IMR-90 (cell line): ENCODE measurements at regions not wholly inside any gene's neighbourhood (a gene's known extent, or its start where the extent isn't known, plus 50 kb on each side); places are given as distances from the start of the nearest gene placed in this dataset.

Experiments used
- ATAC-seq: fragments of 200-7000 bp; cut with Tn5 transposase; 2 replicates; pipeline ENCODE4 v1.9.1; 2020; ENCODE audit warnings: low read depth, mild to moderate bottlenecking, moderate library complexity
- BruUV-seq: library from RNA; stranded (reverse); fragments of 400-500 nt; replicated peaks from 2 replicates; lab custom pipeline; 2021; lab: Mats Ljungman, UMichigan
- CTCF ChIA-PET: fragments of 300-600 bp; formaldehyde crosslinking; extraction: SDS; loops from one replicate; lab custom pipeline; 2021; ENCODE audit warnings: antibody characterized with exemption; lab: Yijun Ruan, JAX
- POLR2A ChIA-PET: fragments of 300-600 bp; sonication (Branson Sonifier 250); formaldehyde crosslinking; loops from one replicate; lab custom pipeline; 2022; ENCODE audit warnings: antibody characterized with exemption; ENCODE audit not compliant: unreplicated experiment; lab: Charles Lee
- DNase-seq: peaks from one replicate; pipeline ENCODE4 v3.0.0; 2013
- H2AFZ ChIP-seq: replicated peaks from 2 replicates; pipeline ENCODE3; 2013; ENCODE audit warnings: low read length, mild to moderate bottlenecking; ENCODE audit not compliant: poor library complexity
- H2AK5ac ChIP-seq: 2 replicates; pipeline ENCODE4 v1.6.1; 2013; ENCODE audit warnings: low read depth, low read length, inconsistent platforms
- H2AK9ac ChIP-seq: replicated peaks from 2 replicates; pipeline ENCODE3; 2013; ENCODE audit warnings: mild to moderate bottlenecking, low read depth, low read length, moderate library complexity; ENCODE audit not compliant: poor library complexity
- H2BK120ac ChIP-seq: 2 replicates; pipeline ENCODE4 v1.6.1; 2013; ENCODE audit warnings: low read depth, low read length, inconsistent platforms
- H2BK15ac ChIP-seq: 3 replicates; pipeline ENCODE4 v1.6.1; 2013; ENCODE audit warnings: low read depth, low read length, inconsistent platforms
- H2BK20ac ChIP-seq: 2 replicates; pipeline ENCODE4 v1.6.1; 2013; ENCODE audit warnings: low read depth, mild to moderate bottlenecking, inconsistent platforms, low read length, moderate library complexity
- H2BK5ac ChIP-seq: 2 replicates; pipeline ENCODE4 v1.6.1; 2013; ENCODE audit warnings: mild to moderate bottlenecking, low read depth, low read length, inconsistent platforms; ENCODE audit not compliant: poor library complexity, severe bottlenecking
- H3K14ac ChIP-seq: replicated peaks from 2 replicates; pipeline ENCODE4 v1.6.1; 2013; ENCODE audit warnings: low read depth, low read length, inconsistent platforms
- H3K18ac ChIP-seq: 2 replicates; pipeline ENCODE4 v1.6.1; 2013; ENCODE audit warnings: low read depth, low read length, control low read depth
- H3K23ac ChIP-seq: 2 replicates; pipeline ENCODE4 v1.6.1; 2013; ENCODE audit warnings: low read depth, low read length, inconsistent platforms
- H3K27ac ChIP-seq: 2 replicates; pipeline ENCODE4 v1.5.1; 2013; ENCODE audit warnings: mild to moderate bottlenecking, control low read depth, low read length; ENCODE audit not compliant: insufficient read depth
- H3K27me3 ChIP-seq: 2 replicates; pipeline ENCODE4 v1.6.1; 2013; ENCODE audit warnings: low read length; ENCODE audit not compliant: control insufficient read depth, insufficient read depth
- H3K36me3 ChIP-seq: 2 replicates; pipeline ENCODE4 v1.6.1; 2013; ENCODE audit warnings: low read length, mixed read lengths; ENCODE audit not compliant: control insufficient read depth, insufficient read depth
- H3K4ac ChIP-seq: 2 replicates; pipeline ENCODE4 v1.6.1; 2013; ENCODE audit warnings: low read depth, low read length, inconsistent platforms
- H3K4me1 ChIP-seq: 2 replicates; pipeline ENCODE4 v1.6.1; 2013; ENCODE audit warnings: low read length, mixed read lengths; ENCODE audit not compliant: control insufficient read depth, insufficient read depth
- H3K4me2 ChIP-seq: 2 replicates; pipeline ENCODE4 v1.6.1; 2013; ENCODE audit warnings: low read depth, mild to moderate bottlenecking, control low read depth, low read length, moderate library complexity
- H3K4me3 ChIP-seq: 2 replicates; pipeline ENCODE4 v1.5.1; 2013; ENCODE audit warnings: low read depth, mild to moderate bottlenecking, control low read depth, low read length, moderate library complexity; ENCODE audit not compliant: insufficient read depth
- H3K56ac ChIP-seq: 2 replicates; pipeline ENCODE4 v1.6.1; 2013; ENCODE audit warnings: low read length, inconsistent platforms; ENCODE audit not compliant: insufficient read depth; ENCODE audit errors: extremely low read depth
- H3K79me1 ChIP-seq, 2 experiments: 2 replicates each; pipeline ENCODE4 v1.6.1; 2013; ENCODE audit warnings: low read length in 2 of 2, inconsistent platforms in 1 of 2, low read depth in 1 of 2
- H3K9ac ChIP-seq: 2 replicates; pipeline ENCODE4 v1.6.1; 2013; ENCODE audit warnings: low read depth, low read length, control low read depth
- H3K9me1 ChIP-seq: 2 replicates; pipeline ENCODE4 v1.6.1; 2013; ENCODE audit warnings: low read length, inconsistent platforms; ENCODE audit not compliant: insufficient read depth
- H3K9me3 ChIP-seq: 2 replicates; pipeline ENCODE4 v1.6.1; 2013; ENCODE audit warnings: low read length; ENCODE audit not compliant: control insufficient read depth, insufficient read depth
- H4K20me1 ChIP-seq: 2 replicates; pipeline ENCODE4 v1.6.1; 2013; ENCODE audit warnings: low read length, inconsistent platforms; ENCODE audit not compliant: insufficient read depth
- H4K5ac ChIP-seq: 2 replicates; pipeline ENCODE4 v1.6.1; 2013; ENCODE audit warnings: mild to moderate bottlenecking, low read depth, low read length, control low read depth
- H4K8ac ChIP-seq, 2 experiments: 2 replicates each; pipeline ENCODE4 v1.6.1; 2013; ENCODE audit warnings: low read depth in 2 of 2, low read length in 2 of 2, control low read depth in 1 of 2, inconsistent platforms in 1 of 2
- H4K91ac ChIP-seq: 2 replicates; pipeline ENCODE4 v1.6.1; 2013; ENCODE audit warnings: low read depth, low read length, inconsistent platforms; ENCODE audit not compliant: insufficient read depth
- BHLHE40 ChIP-seq: fragments of 150-350 bp; IDR thresholded peaks from 2 replicates; pipeline ENCODE4 v1.6.1; 2016; ENCODE audit warnings: mild to moderate bottlenecking, low read depth, low read length
- CEBPB ChIP-seq: IDR thresholded peaks from 2 replicates; pipeline ENCODE4 v1.6.1; 2012; ENCODE audit warnings: low read depth, low read length, improper control_type of control experiment
- MAZ ChIP-seq: IDR thresholded peaks from 2 replicates; pipeline ENCODE4 v1.6.1; 2012; ENCODE audit warnings: low read depth, mild to moderate bottlenecking, low read length, improper control_type of control experiment, moderate library complexity, borderline replicate concordance
- MXI1 ChIP-seq: IDR thresholded peaks from 2 replicates; pipeline ENCODE4 v1.6.1; 2012; ENCODE audit warnings: low read depth, mild to moderate bottlenecking, low read length, moderate library complexity, borderline replicate concordance
- NFE2L2 ChIP-seq: fragments of 150-350 bp; IDR thresholded peaks from 2 replicates; pipeline ENCODE4 v1.6.1; 2016; ENCODE audit warnings: low read depth, mild to moderate bottlenecking, low read length
- POLR2A ChIP-seq: IDR thresholded peaks from 2 replicates; pipeline ENCODE4 v1.6.1; 2012; ENCODE audit warnings: mild to moderate bottlenecking, low read depth, low read length
- RAD21 ChIP-seq: IDR thresholded peaks from 2 replicates; pipeline ENCODE4 v1.6.1; 2012; ENCODE audit warnings: low read length, improper control_type of control experiment
- SMC3 ChIP-seq: fragments of 150-350 bp; IDR thresholded peaks from 2 replicates; pipeline ENCODE4 v1.6.1; 2016; ENCODE audit warnings: low read depth, mild to moderate bottlenecking, antibody characterized with exemption, low read length, moderate library complexity
- WGBS, 2 experiments: methylation state at CpG; one replicate each; pipeline versions ENCODE4 v1.1.5 to v1.1.7; 2013; ENCODE audit warnings: missing lambda C conversion rate in 2 of 2; ENCODE audit not compliant: insufficient read length in 1 of 2; ENCODE audit errors: extremely low coverage in 2 of 2; 5-methylcytosine and 5-hydroxymethylcytosine counted together
- dilution Hi-C: fragments of 300-500 bp; cut with HindIII; formaldehyde crosslinking; loops from one replicate; pipeline ENCODE4 v1.14.3; 2018; ENCODE audit warnings: low sequenced_read_pairs; ENCODE audit not compliant: unreplicated experiment
- in situ Hi-C: fragments of 300-500 bp; cut with MboI; formaldehyde crosslinking; loops from 3 replicates; pipeline ENCODE4 v1.14.3; 2019; ENCODE audit warnings: low sequenced_read_pairs, inconsistent platforms, mixed read lengths
- intact Hi-C: fragments of 100-400 bp; cut with micrococcal nuclease; formaldehyde crosslinking; loops from 2 replicates; pipeline ENCODE4 v1.10.0; 2022
- TF ChIP-seq, protein P1 (sequence below): conservative IDR thresholded peaks from 2 replicates; pipeline ENCODE4 v1.5.1; 2012; ENCODE audit warnings: mild to moderate bottlenecking, low read depth, low read length, improper control_type of control experiment
- TF ChIP-seq, protein P2 (sequence below): fragments of 150-350 bp; IDR thresholded peaks from 2 replicates; pipeline ENCODE4 v1.6.1; 2017; ENCODE audit warnings: mild to moderate bottlenecking, antibody characterized with exemption, low read length, low read depth

DNA sequence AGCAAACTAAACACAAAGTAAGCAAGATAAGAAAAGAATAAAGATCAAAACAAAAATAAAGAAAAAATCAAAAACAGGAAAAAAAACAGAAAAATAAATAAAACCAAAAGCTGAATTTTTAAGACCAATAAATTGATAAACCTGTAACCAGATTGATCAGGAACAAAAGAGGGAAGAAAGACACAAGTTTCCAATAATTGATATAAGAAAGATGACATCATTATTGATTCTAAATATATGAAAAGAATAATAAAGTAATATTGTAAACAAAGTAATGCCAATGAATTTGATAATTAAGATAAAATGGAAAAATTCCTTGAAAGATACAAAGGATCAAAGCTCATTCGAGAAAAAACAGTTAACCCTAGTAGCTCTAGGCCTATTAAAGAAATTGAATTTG lies 394.6 kb upstream of the LRATD1 start:
- H2BK5ac ChIP-seq = no peak overlapping the region
- H4K91ac ChIP-seq = no peak overlapping the region
- no peak overlapping the region for H4K8ac ChIP-seq
- ChIA-PET POLR2A (no interaction called here), CTCF (no interaction called here)
- no peak overlapping the region for H3K27ac ChIP-seq
- no peaks in the 10 kb centered on the region for H3K4me1 ChIP-seq
- no peak overlapping the region for H3K9ac ChIP-seq
- no peak overlapping the region for H2AFZ ChIP-seq
- no peak overlapping the region for H2BK120ac ChIP-seq
- H4K20me1 ChIP-seq = no peaks in the 10 kb centered on the region
- H3K18ac ChIP-seq = no peak overlapping the region
- no peaks in the 10 kb centered on the region for H3K36me3 ChIP-seq
- no peaks in the 10 kb centered on the region for H3K27me3 ChIP-seq
- TF ChIP-seq, protein P1, sequence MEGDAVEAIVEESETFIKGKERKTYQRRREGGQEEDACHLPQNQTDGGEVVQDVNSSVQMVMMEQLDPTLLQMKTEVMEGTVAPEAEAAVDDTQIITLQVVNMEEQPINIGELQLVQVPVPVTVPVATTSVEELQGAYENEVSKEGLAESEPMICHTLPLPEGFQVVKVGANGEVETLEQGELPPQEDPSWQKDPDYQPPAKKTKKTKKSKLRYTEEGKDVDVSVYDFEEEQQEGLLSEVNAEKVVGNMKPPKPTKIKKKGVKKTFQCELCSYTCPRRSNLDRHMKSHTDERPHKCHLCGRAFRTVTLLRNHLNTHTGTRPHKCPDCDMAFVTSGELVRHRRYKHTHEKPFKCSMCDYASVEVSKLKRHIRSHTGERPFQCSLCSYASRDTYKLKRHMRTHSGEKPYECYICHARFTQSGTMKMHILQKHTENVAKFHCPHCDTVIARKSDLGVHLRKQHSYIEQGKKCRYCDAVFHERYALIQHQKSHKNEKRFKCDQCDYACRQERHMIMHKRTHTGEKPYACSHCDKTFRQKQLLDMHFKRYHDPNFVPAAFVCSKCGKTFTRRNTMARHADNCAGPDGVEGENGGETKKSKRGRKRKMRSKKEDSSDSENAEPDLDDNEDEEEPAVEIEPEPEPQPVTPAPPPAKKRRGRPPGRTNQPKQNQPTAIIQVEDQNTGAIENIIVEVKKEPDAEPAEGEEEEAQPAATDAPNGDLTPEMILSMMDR = no peak
- TF ChIP-seq RAD21 (no peak), BHLHE40 (no peak), SMC3 (no peak), POLR2A (no peak), MXI1 (no peak), NFE2L2 (no peak), MAZ (no peak), CEBPB (no peak)
- TF ChIP-seq, protein P2, sequence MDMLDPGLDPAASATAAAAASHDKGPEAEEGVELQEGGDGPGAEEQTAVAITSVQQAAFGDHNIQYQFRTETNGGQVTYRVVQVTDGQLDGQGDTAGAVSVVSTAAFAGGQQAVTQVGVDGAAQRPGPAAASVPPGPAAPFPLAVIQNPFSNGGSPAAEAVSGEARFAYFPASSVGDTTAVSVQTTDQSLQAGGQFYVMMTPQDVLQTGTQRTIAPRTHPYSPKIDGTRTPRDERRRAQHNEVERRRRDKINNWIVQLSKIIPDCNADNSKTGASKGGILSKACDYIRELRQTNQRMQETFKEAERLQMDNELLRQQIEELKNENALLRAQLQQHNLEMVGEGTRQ = no peak
- ATAC-seq = no peak
- in situ Hi-C loops (no loop called here), dilution Hi-C loops (no loop called here), intact Hi-C loops (no loop called here)
- no CpG with 5 or more reads among the region's 1 CpG for WGBS, 2 experiments
- H3K14ac ChIP-seq = no peak overlapping the region
- H2BK20ac ChIP-seq = no peak overlapping the region
- no peak for DNase-seq
- H3K79me1 ChIP-seq = no peaks in the 10 kb centered on the region
- no peak overlapping the region for H3K4me2 ChIP-seq
- no peak overlapping the region for H2AK9ac ChIP-seq
- peaks cover 11% of the 10 kb centered on the region for H3K9me3 ChIP-seq
- no TSS peak for BruUV-seq
- H3K4ac ChIP-seq = no peak overlapping the region
- no peak overlapping the region for H3K4me3 ChIP-seq
- H4K5ac ChIP-seq = no peak overlapping the region
- H3K23ac ChIP-seq = no peak overlapping the region
- no peak overlapping the region for H2AK5ac ChIP-seq
- H3K56ac ChIP-seq = no peak overlapping the region
- no peaks in the 10 kb centered on the region for H3K9me1 ChIP-seq
- H2BK15ac ChIP-seq = no peak overlapping the region
